Keratinocyte (primary cell): ENCODE measurements at regions not wholly inside any gene's neighbourhood (a gene's known extent, or its start where the extent isn't known, plus 50 kb on each side); places are given as distances from the start of the nearest gene placed in this dataset.

ENCODE experiments used
- DNase-seq: peaks from one replicate; pipeline ENCODE4 v3.0.0-alpha.2; 2011; ENCODE audit warnings: low read depth, missing footprints, low spot score
- FAIRE-seq: peaks from 2 replicates; lab custom pipeline; 2011; peaks lifted over from hg19 to GRCh38; lab: Jason Lieb, UNC
- H2AFZ ChIP-seq: 2 replicates; pipeline ENCODE4 v1.6.0; 2012; ENCODE audit warnings: low read length, control low read depth, inconsistent platforms; ENCODE audit not compliant: control insufficient read depth
- H3K27ac ChIP-seq: 2 replicates; pipeline ENCODE4 v1.5.1; 2011; ENCODE audit warnings: low read length; ENCODE audit not compliant: control insufficient read depth, insufficient read depth
- H3K27me3 ChIP-seq: 3 replicates; pipeline ENCODE4 v1.6.0; 2011; ENCODE audit warnings: low read length; ENCODE audit not compliant: control insufficient read depth, insufficient read depth; ENCODE audit errors: extremely low read depth
- H3K36me3 ChIP-seq, 2 experiments: 2 replicates in 1 of 2; 3 replicates in 1 of 2; pipeline ENCODE4 v1.5.1; 2011; ENCODE audit warnings: low read length in 2 of 2, mild to moderate bottlenecking in 1 of 2; ENCODE audit not compliant: control insufficient read depth in 2 of 2, insufficient read depth in 2 of 2; ENCODE audit errors: extremely low read depth in 1 of 2
- H3K4me1 ChIP-seq: 3 replicates; pipeline ENCODE4 v1.5.1; 2011; ENCODE audit warnings: low read length; ENCODE audit not compliant: control insufficient read depth, insufficient read depth; ENCODE audit errors: extremely low read depth
- H3K4me2 ChIP-seq: 3 replicates; pipeline ENCODE4 v1.6.0; 2011; ENCODE audit warnings: low read depth, low read length; ENCODE audit not compliant: control insufficient read depth, insufficient read depth; ENCODE audit errors: extremely low read depth
- H3K4me3 ChIP-seq, 3 experiments: fragments of 200-600 bp in 1 of 3; sonication (generic) in 1 of 3; 2 replicates in 2 of 3; 3 replicates in 1 of 3; pipeline ENCODE4 v1.5.1; 2011 to 2016; ENCODE audit warnings: low read length in 3 of 3, mild to moderate bottlenecking in 3 of 3, control low read depth in 2 of 3, inconsistent platforms in 1 of 3, low read depth in 1 of 3, mixed read lengths in 1 of 3, mixed run types in 1 of 3, moderate library complexity in 1 of 3; ENCODE audit not compliant: control insufficient read depth in 2 of 3, insufficient read depth in 2 of 3; ENCODE audit errors: extremely low read depth in 1 of 3
- H3K79me2 ChIP-seq: 2 replicates; pipeline ENCODE4 v1.6.0; 2012; ENCODE audit warnings: low read length; ENCODE audit not compliant: control insufficient read depth, insufficient read depth
- H3K9ac ChIP-seq: 3 replicates; pipeline ENCODE4 v1.6.0; 2011; ENCODE audit warnings: low read length; ENCODE audit not compliant: control insufficient read depth, insufficient read depth; ENCODE audit errors: extremely low read depth
- H3K9me1 ChIP-seq: 3 replicates; pipeline ENCODE4 v1.6.0; 2011; ENCODE audit warnings: low read length; ENCODE audit not compliant: control insufficient read depth, insufficient read depth; ENCODE audit errors: extremely low read depth
- H3K9me3 ChIP-seq: 2 replicates; pipeline ENCODE4 v1.5.1; 2012; ENCODE audit warnings: low read depth, low read length; ENCODE audit not compliant: control insufficient read depth
- H4K20me1 ChIP-seq: 3 replicates; pipeline ENCODE4 v1.6.0; 2011; ENCODE audit warnings: low read length; ENCODE audit not compliant: control insufficient read depth, insufficient read depth; ENCODE audit errors: extremely low read depth
- CTCF ChIP-seq, 3 experiments: IDR thresholded peaks in 1 of 3; conservative IDR thresholded peaks in 1 of 3; optimal IDR thresholded peaks in 1 of 3; 2 replicates in 2 of 3; 3 replicates in 1 of 3; pipeline versions ENCODE3 to v1.5.1; 2011; ENCODE audit warnings: low read length in 3 of 3, mild to moderate bottlenecking in 3 of 3, moderate library complexity in 2 of 3, control low read depth in 1 of 3, inconsistent platforms in 1 of 3; ENCODE audit not compliant: insufficient read depth in 2 of 3; ENCODE audit errors: extremely low read depth in 1 of 3
- EZH2 ChIP-seq: IDR thresholded peaks from one replicate; pipeline ENCODE4 v1.6.1; 2012; ENCODE audit warnings: inconsistent platforms, mild to moderate bottlenecking, low read length, moderate library complexity
- dilution Hi-C: fragments of 300-500 bp; cut with MboI; formaldehyde crosslinking; loops from one replicate; pipeline ENCODE4 v1.7.0; 2020; ENCODE audit warnings: low sequenced_read_pairs; ENCODE audit not compliant: extremely low pct_ligation_motif_present

DNA sequence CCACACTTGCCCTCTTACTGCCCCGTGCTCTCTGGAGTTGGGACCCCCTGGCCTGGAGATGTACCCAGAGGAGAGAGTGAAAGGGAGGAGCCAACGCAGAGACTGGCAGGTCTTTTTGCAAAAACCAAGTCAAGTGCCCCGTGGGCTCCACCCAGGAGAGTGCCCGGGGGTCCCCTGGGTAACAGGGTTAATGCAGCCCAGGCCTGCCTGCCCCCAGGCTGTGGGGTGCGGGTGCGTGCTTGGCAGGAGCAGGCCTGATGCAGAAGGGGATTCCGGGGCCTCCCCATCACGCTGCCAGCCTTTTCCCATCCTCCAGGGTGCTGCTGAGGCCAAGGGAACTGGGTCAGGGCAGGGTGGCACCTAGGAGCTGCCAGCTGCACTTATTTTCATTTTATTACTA, 184.4 kb downstream of the ERMARD start:
- no peaks in the 10 kb centered on the region for H3K79me2 ChIP-seq
- TF ChIP-seq EZH2 (no peak), CTCF (optimal IDR thresholded peaks at IDR 0.05 in 1 of 3, IDR thresholded peaks at IDR 0.05 in 1 of 3, conservative IDR thresholded peaks at IDR 0.05 in 1 of 3; ENCODE audit: extremely low read depth in 1 of 3, insufficient read depth in 2 of 3, low read length in 3 of 3) (no peak)
- no peaks in the 10 kb centered on the region for H3K4me1 ChIP-seq
- H3K27me3 ChIP-seq = no peaks in the 10 kb centered on the region
- no peaks in the 10 kb centered on the region for H3K36me3 ChIP-seq
- dilution Hi-C loops = no loop called here
- no peaks in the 10 kb centered on the region for H3K9me3 ChIP-seq
- no peaks in the 10 kb centered on the region for H4K20me1 ChIP-seq
- no peak overlapping the region for H3K4me2 ChIP-seq
- H3K4me3 ChIP-seq = no peak overlapping the region
- no peak for FAIRE-seq
- H3K9me1 ChIP-seq = no peaks in the 10 kb centered on the region
- no peak overlapping the region for H2AFZ ChIP-seq
- DNase-seq = no peak
- no peak overlapping the region for H3K9ac ChIP-seq
- no peak overlapping the region for H3K27ac ChIP-seq

DNA sequence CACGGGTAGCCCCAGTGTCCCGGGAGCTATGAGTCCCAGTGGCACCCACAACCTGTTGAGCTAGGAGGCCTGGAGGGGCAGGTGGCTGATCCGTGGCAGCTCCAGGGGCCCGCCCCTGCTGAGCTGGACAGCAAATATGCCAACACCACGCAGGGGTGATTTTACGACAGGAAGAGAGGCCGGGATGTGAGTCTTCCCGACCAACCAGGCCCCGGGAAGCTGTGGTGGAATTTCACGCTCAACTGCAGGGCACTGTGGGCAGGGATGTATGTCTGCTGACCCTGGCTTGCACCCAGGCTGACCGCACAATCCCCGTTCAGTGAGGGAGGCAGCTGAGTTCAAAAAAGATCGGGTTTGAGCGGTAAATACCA, 183.9 kb downstream of the ERMARD start:
- no peaks in the 10 kb centered on the region for H3K9me3 ChIP-seq
- dilution Hi-C loops = no loop called here
- no peaks in the 10 kb centered on the region for H3K79me2 ChIP-seq
- H3K4me3 ChIP-seq = no peak overlapping the region
- no peaks in the 10 kb centered on the region for H3K27me3 ChIP-seq
- H3K27ac ChIP-seq = no peak overlapping the region
- H3K36me3 ChIP-seq = no peaks in the 10 kb centered on the region
- DNase-seq (no peak), FAIRE-seq (no peak)
- H3K4me1 ChIP-seq = no peaks in the 10 kb centered on the region
- no peaks in the 10 kb centered on the region for H3K9me1 ChIP-seq
- no peak overlapping the region for H3K9ac ChIP-seq
- no peaks in the 10 kb centered on the region for H4K20me1 ChIP-seq
- no peak overlapping the region for H2AFZ ChIP-seq
- no peak overlapping the region for H3K4me2 ChIP-seq
- no peak for TF ChIP-seq EZH2

- Histone ChIP-seq H2AFZ (no peak overlapping the region), H3K27me3 (no peaks in the 10 kb centered on the region), H3K4me1 (no peaks in the 10 kb centered on the region), H3K9ac (no peak overlapping the region), H3K27ac (no peak overlapping the region), H3K4me2 (no peak overlapping the region), H3K36me3 (no peaks in the 10 kb centered on the region), H3K79me2 (no peaks in the 10 kb centered on the region), H4K20me1 (no peaks in the 10 kb centered on the region), H3K4me3 (no peak overlapping the region), H3K9me1 (no peaks in the 10 kb centered on the region), H3K9me3 (no peaks in the 10 kb centered on the region)
- no peak for DNase-seq
- dilution Hi-C loops = no loop called here
- no peak for FAIRE-seq
- no peak for TF ChIP-seq CTCF (optimal IDR thresholded peaks at IDR 0.05 in 1 of 3, IDR thresholded peaks at IDR 0.05 in 1 of 3, conservative IDR thresholded peaks at IDR 0.05 in 1 of 3; ENCODE audit: extremely low read depth in 1 of 3, insufficient read depth in 2 of 3, low read length in 3 of 3)
- TF ChIP-seq EZH2 = no peak
Observed at GRCh38 chr6:169934699-169935347, 183.4 kb downstream of the ERMARD start.
